ENCODE measurements at regions not wholly inside any gene's neighbourhood (a gene's known extent, or its start where the extent isn't known, plus 50 kb on each side); places are given as distances from the start of the nearest gene placed in this dataset.

DNA sequence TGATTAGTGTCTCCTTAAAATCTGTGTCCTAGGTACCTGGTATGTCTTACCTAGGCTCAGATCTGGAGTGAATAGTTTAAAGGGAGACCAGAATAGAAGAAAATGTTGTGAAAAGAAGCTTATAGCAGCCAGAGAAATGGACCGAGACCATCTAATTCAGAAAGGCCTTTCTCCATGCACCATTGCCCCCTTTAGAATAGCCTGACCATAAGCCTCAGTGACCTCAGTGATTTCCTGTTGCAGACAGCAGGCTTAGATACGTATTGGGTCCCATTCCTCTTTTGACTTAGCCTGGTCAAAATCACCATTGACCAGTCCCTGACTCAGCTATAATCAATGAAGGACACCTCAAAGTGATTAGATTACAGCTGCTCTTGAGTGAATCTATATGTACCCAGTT is 690.7 kb upstream of the KLHL29 start:
- no peak for DNase-seq (ENCODE audit: low read depth, low spot score)

DNA sequence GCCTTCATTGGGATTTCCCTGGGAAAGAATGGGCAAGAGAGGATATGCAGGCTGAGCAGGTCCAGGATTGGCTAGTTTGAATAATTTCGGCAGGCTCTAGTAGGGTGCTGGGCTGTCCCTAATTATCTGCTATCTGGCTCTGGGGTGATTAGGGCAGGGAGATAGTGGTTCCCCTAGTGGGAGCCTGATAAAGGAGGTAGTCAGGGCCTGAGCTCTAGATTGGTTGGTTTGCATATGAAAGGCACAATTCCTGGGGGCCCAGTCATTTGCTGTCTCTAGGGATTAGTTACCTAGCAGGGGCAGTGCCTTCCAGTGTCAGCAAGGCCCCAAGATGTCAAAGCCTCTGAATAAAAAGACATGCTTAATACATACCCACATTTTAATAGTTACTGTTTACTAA is 690.1 kb upstream of the KLHL29 start:
- no peak for DNase-seq (ENCODE audit: low read depth, low spot score)

DNA sequence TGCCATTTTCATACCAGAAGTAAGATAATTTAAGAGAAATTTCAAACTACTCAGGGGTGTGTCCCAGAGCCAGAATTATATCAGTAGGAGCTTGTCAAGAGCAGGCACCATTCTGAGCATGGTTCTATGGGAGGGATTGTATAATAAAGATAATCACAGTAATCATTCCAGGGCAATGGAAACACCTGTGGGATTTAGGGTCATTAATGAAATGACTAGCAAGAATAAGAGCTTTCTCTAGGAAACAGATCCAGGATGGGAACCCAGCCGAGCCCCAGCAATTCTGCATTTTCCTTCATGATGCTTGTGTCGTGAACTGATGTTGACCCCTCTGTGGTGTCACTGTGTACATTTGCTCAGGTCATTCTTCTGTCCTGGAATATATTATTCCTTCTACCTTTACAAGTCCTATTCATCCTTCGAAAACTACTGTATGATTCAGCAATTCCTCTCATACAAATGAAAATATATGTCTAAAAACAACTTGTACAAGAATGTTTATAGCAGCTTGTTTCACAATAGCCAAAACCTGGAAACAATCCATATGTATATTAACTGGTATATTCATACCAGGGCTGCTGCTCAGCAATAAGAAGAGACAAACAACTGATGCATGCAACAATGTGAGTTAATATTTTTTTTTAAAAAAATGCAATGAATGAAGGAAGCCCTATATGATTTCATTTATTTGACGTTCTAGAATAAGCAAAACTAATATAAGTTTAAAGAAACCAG is 687.8 kb upstream of the KLHL29 start:
- DNase-seq (ENCODE audit: low read depth, low spot score), result no peak

DNA sequence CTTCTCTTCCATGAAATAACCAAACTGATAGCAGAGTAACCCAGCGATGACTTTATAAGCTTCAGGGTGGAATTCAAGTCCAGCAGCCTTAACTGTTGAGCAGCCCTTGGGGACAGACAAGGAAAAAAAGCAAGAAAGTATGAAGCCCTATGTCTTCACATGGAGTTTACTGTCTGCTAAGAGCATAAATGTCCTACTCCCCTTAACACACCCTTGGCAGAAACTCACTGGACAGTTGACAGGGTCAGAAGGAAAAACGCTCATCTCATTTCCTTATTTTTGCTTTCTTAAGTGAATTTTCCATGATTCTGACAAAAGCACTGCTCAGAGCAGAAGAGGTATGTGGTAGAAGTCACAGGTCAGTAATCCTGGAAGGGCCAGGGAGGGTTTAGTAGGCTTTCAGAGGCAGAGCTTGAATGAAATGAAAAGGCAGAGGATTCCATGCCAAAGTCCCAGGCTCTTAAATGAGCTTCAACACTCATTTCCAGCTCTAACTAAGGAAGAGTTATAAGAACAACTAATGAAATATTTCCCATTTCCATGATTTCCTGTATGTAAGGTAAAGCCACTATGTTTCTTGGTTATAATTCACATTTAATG is 683.3 kb upstream of the KLHL29 start:
- DNase-seq (ENCODE audit: low read depth, low spot score), result no peak

DNA sequence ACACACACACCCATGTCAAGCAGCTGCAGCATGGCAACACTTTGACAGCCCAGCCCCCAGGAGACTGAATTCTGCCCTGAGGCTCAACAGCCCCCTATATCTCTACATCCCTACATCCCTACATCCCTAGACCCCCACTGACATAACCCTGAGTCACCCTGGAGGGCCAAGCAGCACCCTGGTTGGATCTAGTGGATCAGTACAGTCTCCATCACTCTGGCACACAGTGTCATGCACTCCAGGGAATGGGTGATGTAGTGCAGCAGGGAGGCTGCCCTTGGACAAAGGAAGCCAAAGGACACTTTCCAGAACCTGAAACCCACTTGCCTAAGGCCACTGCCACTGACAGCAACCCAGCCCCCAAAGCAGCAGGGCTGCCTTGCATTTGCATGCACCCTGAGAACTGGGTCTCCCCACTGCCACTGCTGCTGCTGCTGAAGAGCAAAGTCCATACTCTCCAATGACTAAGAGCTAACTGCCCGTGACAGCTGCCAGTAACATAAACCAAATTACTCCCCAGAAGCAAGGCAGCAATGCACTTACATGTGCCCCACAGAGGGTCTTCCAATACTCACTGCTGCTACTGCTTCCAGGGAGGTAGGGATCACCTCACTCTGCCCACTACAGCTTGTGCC is 681.6 kb upstream of the KLHL29 start:
- DNase-seq (ENCODE audit: low read depth, low spot score), result no peak

DNA sequence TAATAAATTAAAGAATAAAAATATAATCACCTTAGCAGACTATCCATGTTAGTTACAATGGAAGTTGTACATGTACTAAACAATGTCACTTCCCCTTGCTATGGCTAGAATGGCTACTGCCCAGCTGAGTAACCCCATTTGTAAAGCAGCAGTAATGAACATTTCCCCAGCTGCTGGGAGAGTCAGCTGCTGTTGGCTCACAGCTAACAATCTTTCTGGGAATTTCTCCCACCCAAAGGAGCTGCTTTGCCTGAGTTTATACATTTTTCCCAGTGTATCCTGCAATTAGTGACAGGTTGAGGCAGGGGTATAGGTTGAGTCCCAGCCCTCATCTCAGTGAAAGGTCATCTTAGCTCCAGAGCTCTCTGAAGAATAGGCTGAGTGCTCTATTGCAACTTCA is 665.6 kb upstream of the KLHL29 start:
- no peak for DNase-seq (ENCODE audit: low read depth, low spot score)

DNA sequence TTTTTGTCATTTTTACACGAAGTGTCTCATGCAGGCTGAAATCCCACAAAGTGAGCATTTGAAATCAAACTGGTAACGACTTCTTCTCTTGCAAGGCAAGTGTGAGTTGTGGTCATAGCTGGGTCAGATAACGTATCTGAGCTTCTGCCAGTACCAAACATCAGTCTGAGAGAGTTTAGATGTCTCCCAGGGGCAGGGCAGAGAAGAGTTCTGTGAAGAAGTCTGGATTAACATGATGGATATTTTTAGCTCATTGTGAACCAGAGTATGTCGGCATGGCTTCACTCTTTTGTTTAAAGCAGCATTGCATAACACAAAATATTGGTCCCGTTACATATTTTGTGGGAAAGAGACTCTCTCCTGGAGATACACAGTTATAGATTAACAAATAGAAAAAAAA is 655.5 kb upstream of the KLHL29 start:
- DNase-seq (ENCODE audit: low read depth, low spot score), result no peak

DNA sequence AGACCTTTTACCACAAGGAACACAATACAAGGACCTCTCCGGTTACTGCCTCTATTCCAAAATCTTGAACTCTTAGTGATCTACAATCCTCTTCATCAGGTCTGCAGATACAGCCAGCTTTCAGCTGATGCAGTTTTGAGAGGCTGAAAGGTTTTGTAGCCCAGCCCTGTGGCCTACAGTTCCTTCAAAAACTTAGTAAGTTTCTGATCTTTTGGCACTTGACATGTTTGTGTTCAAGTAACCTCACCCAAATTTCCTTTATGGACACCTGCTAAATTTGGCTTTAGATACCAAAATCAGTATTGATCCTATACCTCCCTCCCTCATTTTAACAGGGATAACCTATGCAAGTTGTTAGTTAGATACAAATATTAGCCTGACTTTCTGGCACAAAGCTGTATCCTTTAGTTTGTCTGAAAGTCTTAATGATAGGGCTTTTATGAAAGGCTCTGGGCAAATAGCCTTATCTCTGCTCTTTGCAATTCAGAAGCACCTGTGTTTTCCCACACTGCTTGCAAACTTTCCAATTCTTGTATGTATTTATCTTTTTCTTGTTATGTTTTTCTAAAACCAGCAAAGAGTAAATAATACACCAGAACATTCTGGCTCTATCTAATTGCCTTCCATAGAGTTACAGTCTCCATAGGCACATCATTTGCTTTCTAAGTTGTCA is 650.5 kb upstream of the KLHL29 start:
- DNase-seq (ENCODE audit: low read depth, low spot score), result no peak

DNA sequence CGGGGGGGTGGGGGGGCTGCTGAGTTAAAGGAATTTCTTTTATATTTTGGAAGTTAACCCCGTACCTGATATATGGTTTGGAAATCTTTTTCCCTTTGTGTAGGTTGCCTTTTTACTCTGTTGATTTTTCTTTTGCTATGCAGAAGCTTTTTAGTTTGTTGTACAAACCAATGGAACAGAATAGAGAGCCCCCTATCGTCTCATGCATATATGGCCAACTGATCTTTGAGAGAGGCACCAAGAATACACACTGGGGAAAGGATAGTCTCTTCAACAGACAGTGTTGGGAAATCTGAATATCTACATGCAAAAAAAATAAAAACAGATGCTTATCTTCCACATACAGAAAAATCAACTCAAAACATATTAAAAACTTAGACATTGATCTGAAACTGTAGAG is 647.8 kb upstream of the KLHL29 start:
- no peak for DNase-seq (ENCODE audit: low read depth, low spot score)

DNA sequence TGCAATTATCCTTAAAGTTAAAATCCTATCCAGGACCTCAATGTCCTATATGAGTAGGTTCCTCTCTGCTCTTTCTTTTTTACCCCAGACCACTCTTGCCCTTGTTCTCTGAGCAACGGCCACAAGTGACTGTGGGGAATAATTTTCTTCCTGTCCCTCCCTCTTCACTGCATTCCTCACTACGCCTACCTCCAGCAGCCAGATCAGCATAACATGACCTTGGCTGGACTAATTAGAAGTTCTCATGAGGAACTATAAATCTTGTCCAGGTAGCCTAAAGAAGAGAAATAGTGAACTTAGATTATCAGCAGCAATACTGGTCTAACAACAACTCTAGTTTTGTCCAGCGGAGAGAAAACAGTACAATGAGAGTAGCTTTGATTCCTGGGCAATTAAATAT is 643.8 kb upstream of the KLHL29 start:
- no peak for DNase-seq (ENCODE audit: low read depth, low spot score)

DNA sequence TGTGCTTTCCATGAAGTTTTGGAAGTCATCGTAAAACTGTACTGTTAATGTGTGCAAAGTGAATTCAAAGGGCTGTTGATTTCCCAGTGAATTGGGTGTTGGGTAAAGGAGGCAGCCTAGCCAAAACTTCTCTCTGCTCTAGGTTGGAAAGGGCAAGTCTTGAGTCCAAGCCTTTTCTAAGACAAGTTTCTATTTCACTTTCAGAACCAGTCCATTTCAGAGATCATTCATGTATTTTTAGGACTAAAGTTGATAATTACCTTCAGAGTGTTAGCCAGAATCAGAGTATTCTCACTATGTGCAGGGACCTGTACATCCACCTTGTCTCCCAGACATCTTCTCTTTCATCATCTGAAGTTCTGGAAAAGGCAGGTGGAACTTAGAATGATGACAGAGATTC is 636.1 kb upstream of the KLHL29 start:
- DNase-seq (ENCODE audit: low read depth, low spot score), result no peak

DNA sequence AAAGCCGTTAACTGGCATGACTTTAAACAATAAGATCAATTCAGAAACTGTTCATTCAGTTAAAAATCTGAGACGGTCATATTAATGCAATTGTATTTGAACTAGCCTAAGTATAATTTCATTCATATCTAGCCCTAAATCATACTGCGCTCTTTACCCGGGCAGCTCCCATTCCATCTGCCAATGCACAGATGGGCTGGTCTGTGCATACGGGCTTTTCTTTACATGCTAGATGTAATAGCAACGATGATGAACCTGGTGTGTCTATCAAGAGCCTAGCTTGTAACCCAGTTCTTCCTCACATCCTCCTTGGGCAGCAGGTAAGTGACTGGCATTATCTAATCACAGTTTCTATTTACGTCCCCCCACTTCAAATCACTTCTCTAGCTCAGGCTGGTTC is 631.5 kb upstream of the KLHL29 start:
- no peak for DNase-seq (ENCODE audit: low read depth, low spot score)

DNA sequence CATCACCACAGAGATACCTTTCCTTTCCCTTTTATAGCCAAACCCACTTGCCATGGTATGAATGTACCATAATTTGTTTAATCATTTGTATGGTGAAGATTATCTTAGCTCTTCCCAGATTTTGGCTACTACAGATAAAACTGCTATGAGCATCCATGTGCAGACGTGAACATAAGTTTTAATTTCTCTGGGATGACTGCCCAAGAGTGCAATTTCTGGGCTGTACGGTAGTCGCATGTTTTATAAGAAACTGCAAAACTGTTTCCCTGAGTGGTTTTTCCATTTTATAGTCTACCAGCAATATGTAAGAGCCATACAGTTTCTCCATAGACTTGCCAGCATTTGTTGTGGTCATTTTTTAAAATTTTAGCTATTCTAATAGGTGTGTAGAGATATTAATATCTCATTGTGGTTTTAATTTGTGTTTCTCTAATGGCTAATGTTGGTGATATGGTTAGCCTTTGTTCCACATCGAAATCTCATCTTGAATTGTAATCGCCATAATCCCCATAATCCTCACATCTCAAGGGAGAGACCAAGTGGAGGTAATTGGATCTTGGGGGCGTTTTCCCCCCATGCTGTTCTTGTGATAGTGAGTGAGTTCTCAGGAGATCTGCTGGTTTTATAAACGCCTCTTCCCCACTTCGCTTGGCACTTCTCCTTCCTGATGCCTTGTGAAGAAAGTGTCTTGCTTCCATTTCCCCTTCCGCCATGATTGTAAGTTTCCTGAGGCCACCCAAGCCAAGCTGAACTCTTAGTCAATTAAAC is 628.5 kb upstream of the KLHL29 start:
- DNase-seq (ENCODE audit: low read depth, low spot score), result no peak

DNA sequence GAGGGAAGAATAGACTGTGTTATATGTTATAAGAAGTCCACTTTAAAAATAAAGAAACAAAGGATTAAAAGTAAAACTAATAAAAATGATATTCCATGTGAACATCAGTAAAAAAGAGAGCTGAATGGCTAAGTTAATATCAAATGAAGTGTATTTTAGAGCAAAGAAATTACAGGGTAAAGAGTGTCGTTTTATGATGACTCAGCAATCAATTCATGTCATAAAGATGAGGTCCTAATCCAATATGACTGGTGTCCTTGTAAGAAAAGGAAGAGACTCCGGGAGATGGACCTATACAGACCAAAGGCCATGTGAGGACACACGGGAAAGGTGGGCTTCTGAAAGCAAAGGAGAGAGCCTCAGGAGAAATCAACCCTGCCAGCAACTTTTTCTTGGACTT is 615.5 kb upstream of the KLHL29 start:
- DNase-seq (ENCODE audit: low read depth, low spot score), result no peak

DNA sequence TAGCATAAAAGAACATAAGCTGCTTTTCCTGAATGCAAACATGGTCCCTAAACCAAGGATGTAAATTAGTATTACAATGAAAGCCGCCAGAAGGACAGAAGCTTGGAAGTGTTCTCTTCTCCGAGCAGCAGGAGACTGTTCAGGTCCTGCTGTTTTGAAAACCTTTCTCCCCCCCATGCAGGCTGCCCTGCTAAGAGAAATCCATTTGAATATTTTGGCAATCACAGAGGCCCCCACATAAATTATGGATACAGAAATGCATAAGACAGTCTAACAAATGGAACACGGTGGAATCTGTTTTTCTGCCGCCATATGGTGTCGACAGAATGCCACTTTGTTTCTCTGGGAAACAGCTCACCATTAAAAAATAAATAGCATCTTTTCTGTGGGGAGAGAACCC is 600.4 kb upstream of the KLHL29 start:
- no peak for DNase-seq (ENCODE audit: low read depth, low spot score)

DNA sequence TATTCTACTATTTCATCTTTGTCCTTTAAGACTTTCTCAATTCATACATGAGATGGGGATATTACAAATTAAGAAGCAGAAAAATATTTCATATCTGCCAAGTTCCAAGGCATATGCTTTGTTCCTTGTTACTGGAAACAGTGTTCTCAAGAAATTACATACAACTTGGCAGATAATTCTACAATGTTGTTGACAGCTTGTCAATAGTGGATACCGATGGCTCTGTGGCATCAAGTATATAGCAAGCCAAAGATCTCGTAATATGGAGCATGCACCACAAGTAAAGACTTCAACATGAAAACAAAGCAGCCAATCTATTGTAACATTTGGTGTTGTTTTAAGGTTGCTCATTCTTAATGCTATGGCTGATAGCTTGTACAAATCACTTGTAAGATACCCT is 598.2 kb upstream of the KLHL29 start:
- DNase-seq (ENCODE audit: low read depth, low spot score), result no peak

DNA sequence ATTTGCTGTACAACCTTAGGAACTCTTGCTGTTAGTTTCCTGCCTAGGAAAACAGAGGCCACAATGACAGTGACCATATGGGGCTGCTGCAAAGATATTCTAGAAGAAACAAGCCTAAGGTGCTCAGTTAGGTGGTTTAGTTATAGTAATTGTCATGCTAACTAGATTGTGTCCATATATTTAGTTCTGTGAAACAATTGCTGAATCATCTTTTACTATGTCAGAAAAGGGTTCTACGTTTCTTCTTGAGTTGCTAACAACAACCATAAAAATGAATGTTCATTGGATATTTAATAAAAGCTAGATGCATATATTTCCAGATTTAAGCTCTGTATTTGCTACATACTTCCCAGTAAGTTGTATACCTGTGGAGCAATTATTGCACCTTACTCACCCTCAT is 597.2 kb upstream of the KLHL29 start:
- DNase-seq (ENCODE audit: low read depth, low spot score), result no peak

DNA sequence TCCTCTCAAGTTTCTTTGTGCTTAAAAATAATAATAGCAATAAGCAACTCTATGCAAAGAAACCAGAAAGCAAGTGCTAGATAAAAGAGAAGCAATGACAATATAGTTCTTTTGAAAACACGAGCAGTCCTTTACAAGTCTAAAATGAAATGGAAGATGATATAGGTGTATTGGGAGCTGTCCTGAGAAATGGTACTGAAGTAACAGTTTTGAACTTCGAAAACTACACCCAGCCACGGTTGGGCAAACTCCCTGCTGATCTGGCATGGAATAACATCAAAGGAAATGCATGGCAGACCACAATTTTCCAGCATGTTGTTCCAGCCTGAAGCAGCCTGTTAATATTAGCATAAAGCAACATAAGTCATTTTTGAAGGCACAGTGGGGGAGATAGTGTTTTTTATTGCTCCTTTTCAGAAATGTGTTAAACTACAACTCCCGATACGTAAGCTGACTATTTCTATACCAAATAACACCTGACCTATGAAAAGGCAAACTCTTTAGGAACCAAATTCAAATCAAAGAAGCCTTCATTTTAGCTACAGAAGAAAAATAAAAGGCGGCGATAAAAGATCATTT is 596.1 kb upstream of the KLHL29 start:
- no peak for DNase-seq (ENCODE audit: low read depth, low spot score)

DNA sequence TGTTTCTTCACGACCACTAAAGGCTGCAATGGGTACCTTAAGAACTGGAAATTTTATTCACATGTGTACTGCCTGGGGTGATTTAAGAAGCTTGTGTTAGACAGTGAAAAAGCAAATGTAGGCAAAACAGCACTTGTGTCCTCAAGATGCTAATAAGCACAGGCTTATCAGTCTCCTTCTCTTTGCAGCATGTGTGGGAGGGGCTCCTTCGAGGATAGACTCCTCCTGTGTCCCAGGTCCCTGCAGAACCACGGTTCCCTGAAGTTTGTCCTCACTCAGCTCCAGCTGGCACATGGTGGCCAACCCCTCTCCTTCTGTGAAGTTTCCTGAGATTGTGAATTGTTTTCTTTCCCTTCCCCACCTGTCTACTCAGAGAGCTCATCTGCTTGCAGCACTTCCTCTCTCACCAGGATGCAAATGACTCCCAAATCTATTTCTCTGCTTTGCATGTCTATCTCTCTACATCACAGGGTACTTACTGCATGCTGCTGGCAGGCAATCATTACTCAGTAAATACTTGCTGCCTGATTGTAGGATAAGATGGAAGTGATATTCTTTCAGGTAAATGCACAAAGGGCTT is 589.6 kb upstream of the KLHL29 start:
- DNase-seq (ENCODE audit: low read depth, low spot score), result no peak

DNA sequence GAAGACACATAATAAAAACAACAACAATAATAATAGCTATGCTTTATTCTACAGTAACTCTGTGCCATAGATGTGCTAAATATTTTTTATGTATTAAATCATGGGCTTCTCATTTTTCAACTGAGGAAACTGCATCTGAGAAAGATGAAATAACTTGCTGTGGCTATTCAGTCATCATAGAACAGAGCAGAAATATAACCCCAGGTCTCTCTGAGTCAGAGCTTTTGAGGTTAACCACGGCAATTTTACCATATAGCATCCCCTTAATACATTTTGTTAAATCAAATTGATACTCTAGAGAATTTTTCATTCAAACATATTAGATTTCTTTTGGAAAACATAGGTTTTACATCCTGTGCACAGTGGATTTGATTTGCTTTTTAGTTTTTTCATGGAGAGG is 586.6 kb upstream of the KLHL29 start:
- no peak for DNase-seq (ENCODE audit: low read depth, low spot score)

DNA sequence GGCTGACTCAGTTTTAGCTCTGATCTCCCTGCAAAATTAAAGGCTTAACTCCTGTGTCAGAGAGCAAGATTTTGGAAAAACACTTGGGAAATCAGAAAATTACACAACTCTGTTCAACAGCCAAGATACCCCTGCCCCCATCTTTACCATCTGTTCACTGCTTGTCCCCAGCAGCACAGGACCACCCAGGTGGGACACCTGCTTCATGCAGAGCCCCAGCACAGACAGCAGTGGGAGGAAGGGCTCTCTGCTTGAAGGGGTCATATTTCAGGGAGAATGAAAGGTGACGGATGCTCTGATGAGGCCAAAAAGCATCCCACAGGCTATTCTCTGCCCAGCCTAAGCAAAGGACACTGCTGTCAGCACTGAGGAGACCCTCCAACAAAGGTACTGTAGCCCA is 584.6 kb upstream of the KLHL29 start:
- no peak for DNase-seq (ENCODE audit: low read depth, low spot score)

All from pulmonary artery endothelial cell (primary cell).